Vagina (tissue), 2 donors: ENCODE measurements at regions not wholly inside any gene's neighbourhood (a gene's known extent, or its start where the extent isn't known, plus 50 kb on each side); places are given as distances from the start of the nearest gene placed in this dataset.
A peak's percentile ranks its signal among the peaks of the same experiment; 100 is the strongest.

ENCODE experiments used
- DNase-seq, 2 donors: peaks; one replicate each; pipeline ENCODE4 v3.0.0-alpha.2; 2017; ENCODE audit errors: extremely low spot score in 2 of 2
- H3K27ac ChIP-seq: fragments of 200-600 bp; sonication (generic); one replicate; pipeline ENCODE4 v1.5.1; 2019
- H3K27me3 ChIP-seq: fragments of 200-600 bp; sonication (generic); one replicate; pipeline ENCODE4 v1.5.1; 2019
- H3K36me3 ChIP-seq, 2 donors: fragments of 200-600 bp; sonication (generic); one replicate each; pipeline ENCODE4 v1.5.1; 2017 to 2019
- H3K4me1 ChIP-seq: fragments of 200-600 bp; sonication (generic); one replicate; pipeline ENCODE4 v1.5.1; 2019
- H3K4me3 ChIP-seq, 2 donors: fragments of 200-600 bp; sonication (generic); 1 replicate in 1 of 2; 2 replicates in 1 of 2; pipeline ENCODE4 v1.5.1; 2016 to 2019
- H3K9me3 ChIP-seq: fragments of 200-600 bp; sonication (generic); one replicate; pipeline ENCODE4 v1.5.1; 2019
- CTCF ChIP-seq, 3 experiments: fragments of 450-650 bp in 2 of 3; fragments of 200-600 bp in 1 of 3; sonication (generic) in 1 of 3; IDR thresholded peaks; one replicate each; pipeline ENCODE4 v1.5.1; 2017 to 2019; ENCODE audit warnings: antibody characterized with exemption in 3 of 3, mild to moderate bottlenecking in 2 of 3, moderate library complexity in 2 of 3
- POLR2A ChIP-seq, 2 donors: fragments of 450-650 bp; IDR thresholded peaks; one replicate each; pipeline ENCODE4 v1.6.1; 2017; ENCODE audit warnings: antibody characterized with exemption in 2 of 2, mild to moderate bottlenecking in 2 of 2, moderate library complexity in 2 of 2
- POLR2AphosphoS5 ChIP-seq, 2 donors: sonication (generic); formaldehyde crosslinking; IDR thresholded peaks; one replicate each; pipeline ENCODE4 v1.9.0; 2017; ENCODE audit warnings: antibody characterized with exemption in 2 of 2, mild to moderate bottlenecking in 2 of 2, low read depth in 1 of 2; ENCODE audit not compliant: insufficient read depth in 1 of 2
- intact Hi-C: fragments of 100-400 bp; cut with DNase I; formaldehyde crosslinking; loops from one replicate; pipeline ENCODE4 v1.15.1; 2023

DNA sequence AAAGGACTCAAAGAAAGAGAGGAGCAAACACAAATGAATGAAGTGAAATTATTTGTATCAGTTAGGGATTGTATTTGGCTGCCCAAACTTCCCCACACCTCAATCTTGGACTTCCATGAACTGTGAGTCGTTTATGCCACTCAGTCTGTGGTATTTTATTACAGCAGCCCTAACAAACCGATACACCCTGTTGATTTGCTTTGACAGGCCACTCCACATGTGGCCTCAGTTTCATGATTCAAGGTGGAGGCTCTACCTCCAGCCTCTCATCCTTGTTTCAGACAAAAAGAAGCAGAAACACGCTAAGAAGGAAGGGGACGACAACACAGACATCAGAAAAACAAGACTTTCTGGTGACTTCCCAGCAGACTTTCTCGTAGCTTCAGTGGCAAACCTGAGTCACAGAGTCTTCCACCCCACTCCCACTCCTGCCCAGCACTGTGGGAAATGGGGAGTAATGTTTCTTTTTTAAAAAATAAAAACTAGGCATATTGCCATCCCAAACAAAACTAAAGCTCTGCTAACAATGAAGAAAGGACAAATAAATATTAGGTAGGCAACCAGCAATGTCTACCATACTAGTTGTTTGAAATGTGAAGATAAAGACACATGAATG, 52.2 kb upstream of the ABCA1 start:
- intact Hi-C loops, result no loop called here
- Histone ChIP-seq H3K27ac (no peak overlapping the region), H3K4me1 (peaks cover 9% of the 10 kb centered on the region), H3K27me3 (no peaks in the 10 kb centered on the region), H3K36me3 (no peaks in the 10 kb centered on the region), H3K9me3 (no peaks in the 10 kb centered on the region), H3K4me3 (no peak overlapping the region)
- no peak for DNase-seq
- no peak for TF ChIP-seq CTCF (IDR thresholded peaks at IDR 0.05)

GRCh38 chr9:104981543-104982129, 53.7 kb upstream of the ABCA1 start:
- Histone ChIP-seq H3K4me3 (no peak overlapping the region), H3K27me3 (no peaks in the 10 kb centered on the region), H3K27ac (no peak overlapping the region), H3K9me3 (no peaks in the 10 kb centered on the region), H3K36me3 (no peaks in the 10 kb centered on the region), H3K4me1 (peaks cover 9% of the 10 kb centered on the region)
- no peak for TF ChIP-seq POLR2A (IDR thresholded peaks at IDR 0.05)
- TF ChIP-seq CTCF (IDR thresholded peaks at IDR 0.05), result no peak
- DNase-seq, result no peak
- intact Hi-C loops, result no loop called here

- Histone ChIP-seq H3K9me3 (no peaks in the 10 kb centered on the region), H3K27me3 (no peaks in the 10 kb centered on the region), H3K36me3 (no peaks in the 10 kb centered on the region), H3K27ac (peak overlapping the region; percentile 42), H3K4me3 (no peak overlapping the region), H3K4me1 (peaks cover 9% of the 10 kb centered on the region)
- TF ChIP-seq CTCF (IDR thresholded peaks at IDR 0.05) (no peak), POLR2AphosphoS5 (IDR thresholded peaks at IDR 0.05; ENCODE audit: insufficient read depth in 1 of 2, low read depth in 1 of 2) (no peak), POLR2A (IDR thresholded peaks at IDR 0.05) (no peak)
- no peak for DNase-seq
- intact Hi-C loops, result no loop called here
Observed at GRCh38 chr9:104982543-104982942, 54.6 kb upstream of the ABCA1 start.

DNA sequence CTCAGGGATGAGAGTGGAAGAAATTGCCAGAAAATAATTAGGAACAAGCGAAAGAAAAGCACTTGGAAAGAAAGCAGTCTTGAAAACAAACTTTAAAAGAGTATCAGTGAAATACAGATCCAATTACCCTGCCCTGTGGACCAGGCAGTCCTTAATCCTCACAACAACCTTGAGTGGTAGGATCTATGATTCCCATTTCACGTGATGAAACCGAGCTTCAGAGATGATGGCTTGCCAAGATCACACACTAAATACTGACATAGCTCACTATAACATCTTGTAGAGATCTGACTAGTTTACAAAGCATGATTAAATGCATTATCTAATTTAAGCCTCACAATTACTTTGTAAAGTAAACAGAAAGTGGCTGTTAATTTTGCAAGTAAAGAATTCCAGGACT, 55.5 kb upstream of the ABCA1 start:
- intact Hi-C loops, result no loop called here
- Histone ChIP-seq H3K9me3 (no peaks in the 10 kb centered on the region), H3K4me3 (no peak overlapping the region), H3K36me3 (no peaks in the 10 kb centered on the region), H3K27me3 (no peaks in the 10 kb centered on the region), H3K4me1 (peaks cover 9% of the 10 kb centered on the region), H3K27ac (peak overlapping the region; percentile 42)
- TF ChIP-seq CTCF (IDR thresholded peaks at IDR 0.05) (no peak), POLR2A (IDR thresholded peaks at IDR 0.05) (no peak), POLR2AphosphoS5 (IDR thresholded peaks at IDR 0.05; ENCODE audit: insufficient read depth in 1 of 2, low read depth in 1 of 2) (no peak)
- no peak for DNase-seq

DNA sequence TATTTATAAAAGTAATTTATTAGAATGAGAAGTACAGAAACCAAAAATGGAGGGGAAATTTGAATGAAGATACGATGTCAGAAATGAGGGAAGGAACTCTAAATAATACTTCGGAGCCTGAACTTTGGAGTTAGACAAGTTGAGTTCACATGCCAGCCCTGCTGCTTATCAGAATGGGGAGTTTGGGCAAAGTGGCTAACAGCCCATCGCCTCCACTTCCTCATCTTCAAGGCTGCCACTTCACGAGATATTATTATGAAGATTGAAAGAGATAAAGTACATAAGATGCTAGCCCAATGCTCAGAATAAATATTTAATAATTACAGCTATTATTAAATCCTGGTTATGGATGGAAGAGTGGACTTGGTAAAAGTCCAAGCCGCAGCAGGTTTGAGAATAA, 56.2 kb upstream of the ABCA1 start:
- TF ChIP-seq CTCF (IDR thresholded peaks at IDR 0.05) (no peak), POLR2A (IDR thresholded peaks at IDR 0.05) (no peak), POLR2AphosphoS5 (IDR thresholded peaks at IDR 0.05; ENCODE audit: insufficient read depth in 1 of 2, low read depth in 1 of 2) (no peak)

More for the DNA sequence above, 56.2 kb upstream of the ABCA1 start:
- Histone ChIP-seq H3K4me3 (no peak overlapping the region), H3K9me3 (no peaks in the 10 kb centered on the region), H3K4me1 (peaks cover 9% of the 10 kb centered on the region), H3K27me3 (no peaks in the 10 kb centered on the region), H3K27ac (peak overlapping the region; percentile 42), H3K36me3 (no peaks in the 10 kb centered on the region)
- intact Hi-C loops, result no loop called here
- no peak for DNase-seq
